ENCODE measurements at regions not wholly inside any gene's neighbourhood (a gene's known extent, or its start where the extent isn't known, plus 50 kb on each side); places are given as distances from the start of the nearest gene placed in this dataset.

- Histone ChIP-seq H3K4me3 (replicated peaks; ENCODE audit: insufficient read depth, low read length) (no peak overlapping the region), H3K27me3 (ENCODE audit: insufficient read depth, poor library complexity, severe bottlenecking) (no peaks in the 10 kb centered on the region), H3K27ac (replicated peaks) (no peak overlapping the region)
- TF ChIP-seq SPI1 (IDR thresholded peaks at IDR 0.05; ENCODE audit: borderline replicate concordance, low read depth) (no peak), POLR2AphosphoS5 (IDR thresholded peaks at IDR 0.05; ENCODE audit: low read depth) (no peak), GABPA (IDR thresholded peaks at IDR 0.05; ENCODE audit: low read depth) (no peak)
- TF ChIP-seq, protein P1, sequence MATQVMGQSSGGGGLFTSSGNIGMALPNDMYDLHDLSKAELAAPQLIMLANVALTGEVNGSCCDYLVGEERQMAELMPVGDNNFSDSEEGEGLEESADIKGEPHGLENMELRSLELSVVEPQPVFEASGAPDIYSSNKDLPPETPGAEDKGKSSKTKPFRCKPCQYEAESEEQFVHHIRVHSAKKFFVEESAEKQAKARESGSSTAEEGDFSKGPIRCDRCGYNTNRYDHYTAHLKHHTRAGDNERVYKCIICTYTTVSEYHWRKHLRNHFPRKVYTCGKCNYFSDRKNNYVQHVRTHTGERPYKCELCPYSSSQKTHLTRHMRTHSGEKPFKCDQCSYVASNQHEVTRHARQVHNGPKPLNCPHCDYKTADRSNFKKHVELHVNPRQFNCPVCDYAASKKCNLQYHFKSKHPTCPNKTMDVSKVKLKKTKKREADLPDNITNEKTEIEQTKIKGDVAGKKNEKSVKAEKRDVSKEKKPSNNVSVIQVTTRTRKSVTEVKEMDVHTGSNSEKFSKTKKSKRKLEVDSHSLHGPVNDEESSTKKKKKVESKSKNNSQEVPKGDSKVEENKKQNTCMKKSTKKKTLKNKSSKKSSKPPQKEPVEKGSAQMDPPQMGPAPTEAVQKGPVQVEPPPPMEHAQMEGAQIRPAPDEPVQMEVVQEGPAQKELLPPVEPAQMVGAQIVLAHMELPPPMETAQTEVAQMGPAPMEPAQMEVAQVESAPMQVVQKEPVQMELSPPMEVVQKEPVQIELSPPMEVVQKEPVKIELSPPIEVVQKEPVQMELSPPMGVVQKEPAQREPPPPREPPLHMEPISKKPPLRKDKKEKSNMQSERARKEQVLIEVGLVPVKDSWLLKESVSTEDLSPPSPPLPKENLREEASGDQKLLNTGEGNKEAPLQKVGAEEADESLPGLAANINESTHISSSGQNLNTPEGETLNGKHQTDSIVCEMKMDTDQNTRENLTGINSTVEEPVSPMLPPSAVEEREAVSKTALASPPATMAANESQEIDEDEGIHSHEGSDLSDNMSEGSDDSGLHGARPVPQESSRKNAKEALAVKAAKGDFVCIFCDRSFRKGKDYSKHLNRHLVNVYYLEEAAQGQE (IDR thresholded peaks at IDR 0.05; ENCODE audit: insufficient replicate concordance, low read depth): no peak
- TF ChIP-seq, protein P2, sequence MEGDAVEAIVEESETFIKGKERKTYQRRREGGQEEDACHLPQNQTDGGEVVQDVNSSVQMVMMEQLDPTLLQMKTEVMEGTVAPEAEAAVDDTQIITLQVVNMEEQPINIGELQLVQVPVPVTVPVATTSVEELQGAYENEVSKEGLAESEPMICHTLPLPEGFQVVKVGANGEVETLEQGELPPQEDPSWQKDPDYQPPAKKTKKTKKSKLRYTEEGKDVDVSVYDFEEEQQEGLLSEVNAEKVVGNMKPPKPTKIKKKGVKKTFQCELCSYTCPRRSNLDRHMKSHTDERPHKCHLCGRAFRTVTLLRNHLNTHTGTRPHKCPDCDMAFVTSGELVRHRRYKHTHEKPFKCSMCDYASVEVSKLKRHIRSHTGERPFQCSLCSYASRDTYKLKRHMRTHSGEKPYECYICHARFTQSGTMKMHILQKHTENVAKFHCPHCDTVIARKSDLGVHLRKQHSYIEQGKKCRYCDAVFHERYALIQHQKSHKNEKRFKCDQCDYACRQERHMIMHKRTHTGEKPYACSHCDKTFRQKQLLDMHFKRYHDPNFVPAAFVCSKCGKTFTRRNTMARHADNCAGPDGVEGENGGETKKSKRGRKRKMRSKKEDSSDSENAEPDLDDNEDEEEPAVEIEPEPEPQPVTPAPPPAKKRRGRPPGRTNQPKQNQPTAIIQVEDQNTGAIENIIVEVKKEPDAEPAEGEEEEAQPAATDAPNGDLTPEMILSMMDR (IDR thresholded peaks at IDR 0.05; ENCODE audit: insufficient read depth, low read length): no peak
- no peak for DNase-seq (ENCODE audit: low read depth in 1 of 2, low spot score in 1 of 2)
These were observed 234.7 kb downstream of the NFKBIZ start for GRCh38 chr3:102084006-102084405.

DNA sequence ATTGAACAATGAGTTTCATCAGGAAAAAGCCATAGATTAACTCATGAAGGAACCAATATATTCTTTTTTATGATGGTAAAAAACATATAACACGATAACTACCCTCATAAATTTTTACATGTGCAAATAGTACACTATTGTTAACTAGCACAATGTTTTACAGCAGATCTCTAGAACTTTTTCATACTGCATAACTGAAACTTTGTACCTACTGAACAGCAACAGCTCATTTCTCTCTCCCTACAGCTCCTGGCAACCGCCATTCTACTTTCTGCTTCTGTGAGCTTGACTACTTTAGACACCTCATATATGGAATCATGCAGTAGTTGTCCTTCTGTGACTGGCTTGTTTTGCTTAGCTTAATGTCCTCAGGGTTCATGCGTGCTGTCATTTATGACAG is 235.4 kb downstream of the NFKBIZ start:
- Histone ChIP-seq H3K4me3 (replicated peaks; ENCODE audit: insufficient read depth, low read length) (no peak overlapping the region), H3K27ac (replicated peaks) (no peak overlapping the region), H3K27me3 (ENCODE audit: insufficient read depth, poor library complexity, severe bottlenecking) (no peaks in the 10 kb centered on the region)
- TF ChIP-seq, protein P2 (IDR thresholded peaks at IDR 0.05; ENCODE audit: insufficient read depth, low read length): no peak
- TF ChIP-seq, protein P1 (IDR thresholded peaks at IDR 0.05; ENCODE audit: insufficient replicate concordance, low read depth): no peak
- TF ChIP-seq GABPA (IDR thresholded peaks at IDR 0.05; ENCODE audit: low read depth) (no peak), POLR2AphosphoS5 (IDR thresholded peaks at IDR 0.05; ENCODE audit: low read depth) (no peak), SPI1 (IDR thresholded peaks at IDR 0.05; ENCODE audit: borderline replicate concordance, low read depth) (no peak)
- DNase-seq (ENCODE audit: low read depth in 1 of 2, low spot score in 1 of 2): no peak

- TF ChIP-seq GABPA (IDR thresholded peaks at IDR 0.05; ENCODE audit: low read depth) (no peak), POLR2AphosphoS5 (IDR thresholded peaks at IDR 0.05; ENCODE audit: low read depth) (no peak), SPI1 (IDR thresholded peaks at IDR 0.05; ENCODE audit: borderline replicate concordance, low read depth) (no peak)
- TF ChIP-seq, protein P2 (IDR thresholded peaks at IDR 0.05; ENCODE audit: insufficient read depth, low read length): no peak
- TF ChIP-seq, protein P1 (IDR thresholded peaks at IDR 0.05; ENCODE audit: insufficient replicate concordance, low read depth): no peak
- no peaks in the 10 kb centered on the region for H3K27me3 ChIP-seq (ENCODE audit: insufficient read depth, poor library complexity, severe bottlenecking)
- H3K27ac ChIP-seq (replicated peaks): no peak overlapping the region
- H3K4me3 ChIP-seq (replicated peaks; ENCODE audit: insufficient read depth, low read length): no peak overlapping the region
- no peak for DNase-seq (ENCODE audit: low read depth in 1 of 2, low spot score in 1 of 2)
These were observed 236.3 kb downstream of the NFKBIZ start for GRCh38 chr3:102085431-102086176.

Data from HL-60 (cell line).